C4-2B (cell line): ENCODE measurements at regions not wholly inside any gene's neighbourhood (a gene's known extent, or its start where the extent isn't known, plus 50 kb on each side); places are given as distances from the start of the nearest gene placed in this dataset.

ENCODE experiments used
- CTCF ChIP-seq: fragments of 450-650 bp; conservative IDR thresholded peaks from 2 replicates; pipeline ENCODE4 v1.5.1; 2017; ENCODE audit warnings: mild to moderate bottlenecking
- ZFX ChIP-seq: fragments of 450-650 bp; IDR thresholded peaks from 2 replicates; pipeline ENCODE4 v1.6.1; 2017

GRCh38 chr11:81072273-81072672 is 1631.4 kb upstream of the TENM4 start:
- TF ChIP-seq CTCF (no peak), ZFX (no peak)
